ENCODE measurements at regions not wholly inside any gene's neighbourhood (a gene's known extent, or its start where the extent isn't known, plus 50 kb on each side); places are given as distances from the start of the nearest gene placed in this dataset.

DNA sequence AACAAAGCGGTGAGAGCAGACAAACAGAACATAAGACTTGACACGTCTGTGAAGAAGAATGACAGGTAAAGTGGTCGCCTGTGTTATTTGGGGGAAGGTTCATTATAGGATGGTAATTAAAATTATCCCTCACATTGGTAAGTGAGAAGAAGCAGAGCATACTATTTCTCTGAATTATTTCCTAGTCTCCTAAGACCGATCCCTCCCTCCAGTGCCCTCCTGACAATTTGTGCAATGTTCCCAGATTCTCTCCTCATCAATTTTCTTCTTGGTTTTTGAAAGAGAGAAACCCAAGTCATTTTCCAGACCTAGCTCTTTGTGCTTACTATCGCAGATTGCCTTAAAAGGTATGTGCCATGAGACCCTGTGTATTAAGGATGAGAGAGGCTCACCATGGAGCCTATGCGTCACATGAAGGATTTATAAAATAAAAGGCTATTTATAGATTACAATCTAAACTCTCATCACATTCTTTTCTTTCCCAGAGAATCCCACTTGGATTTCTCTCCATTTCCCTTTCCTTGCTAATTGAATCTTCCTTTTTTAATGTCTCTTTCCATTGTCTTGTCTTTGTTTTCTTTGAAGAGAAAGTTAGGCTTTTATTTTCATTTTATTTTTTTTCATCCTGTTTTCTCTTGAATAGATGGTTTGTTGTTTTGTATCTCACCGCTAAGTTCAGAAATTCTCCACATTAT, 112.0 kb downstream of the PPP1R3A start:
- TF ChIP-seq, protein P1, sequence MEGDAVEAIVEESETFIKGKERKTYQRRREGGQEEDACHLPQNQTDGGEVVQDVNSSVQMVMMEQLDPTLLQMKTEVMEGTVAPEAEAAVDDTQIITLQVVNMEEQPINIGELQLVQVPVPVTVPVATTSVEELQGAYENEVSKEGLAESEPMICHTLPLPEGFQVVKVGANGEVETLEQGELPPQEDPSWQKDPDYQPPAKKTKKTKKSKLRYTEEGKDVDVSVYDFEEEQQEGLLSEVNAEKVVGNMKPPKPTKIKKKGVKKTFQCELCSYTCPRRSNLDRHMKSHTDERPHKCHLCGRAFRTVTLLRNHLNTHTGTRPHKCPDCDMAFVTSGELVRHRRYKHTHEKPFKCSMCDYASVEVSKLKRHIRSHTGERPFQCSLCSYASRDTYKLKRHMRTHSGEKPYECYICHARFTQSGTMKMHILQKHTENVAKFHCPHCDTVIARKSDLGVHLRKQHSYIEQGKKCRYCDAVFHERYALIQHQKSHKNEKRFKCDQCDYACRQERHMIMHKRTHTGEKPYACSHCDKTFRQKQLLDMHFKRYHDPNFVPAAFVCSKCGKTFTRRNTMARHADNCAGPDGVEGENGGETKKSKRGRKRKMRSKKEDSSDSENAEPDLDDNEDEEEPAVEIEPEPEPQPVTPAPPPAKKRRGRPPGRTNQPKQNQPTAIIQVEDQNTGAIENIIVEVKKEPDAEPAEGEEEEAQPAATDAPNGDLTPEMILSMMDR (IDR thresholded peaks at IDR 0.05): no peak
- TF ChIP-seq EZH2phosphoT487 (IDR thresholded peaks at IDR 0.05) (no peak), EZH2 (IDR thresholded peaks at IDR 0.05) (no peak)
